ENCODE measurements at regions not wholly inside any gene's neighbourhood (a gene's known extent, or its start where the extent isn't known, plus 50 kb on each side); places are given as distances from the start of the nearest gene placed in this dataset.
A peak's percentile ranks its signal among the peaks of the same experiment; 100 is the strongest.

DNA sequence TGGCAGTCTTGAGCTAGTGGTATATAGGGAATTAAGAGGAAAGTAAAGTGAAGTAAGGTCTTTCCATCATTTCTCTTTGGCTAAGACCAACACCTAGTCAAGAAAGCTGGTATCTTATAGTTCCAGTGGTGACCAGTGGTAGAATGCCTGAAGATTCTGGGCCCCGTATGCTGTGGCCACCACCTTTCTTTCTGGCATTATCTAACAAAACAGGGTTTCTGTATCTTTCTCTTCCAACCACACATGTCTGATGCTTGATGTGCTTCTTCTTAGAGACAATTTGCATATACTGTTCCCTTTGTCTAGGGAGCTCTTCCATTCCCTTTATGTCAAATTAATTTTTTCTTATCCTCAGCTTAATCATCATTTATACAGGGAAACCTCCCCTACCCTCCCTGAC, 109.9 kb upstream of the SSBP2 start:
- CTCF ChIA-PET = interaction anchor here (0.9 to 1.9 kb wide), 2 partner anchors 10 to 12 kb away, joined by 3 to 5 read pairs; no protein-coding TSS in a partner anchor

DNA sequence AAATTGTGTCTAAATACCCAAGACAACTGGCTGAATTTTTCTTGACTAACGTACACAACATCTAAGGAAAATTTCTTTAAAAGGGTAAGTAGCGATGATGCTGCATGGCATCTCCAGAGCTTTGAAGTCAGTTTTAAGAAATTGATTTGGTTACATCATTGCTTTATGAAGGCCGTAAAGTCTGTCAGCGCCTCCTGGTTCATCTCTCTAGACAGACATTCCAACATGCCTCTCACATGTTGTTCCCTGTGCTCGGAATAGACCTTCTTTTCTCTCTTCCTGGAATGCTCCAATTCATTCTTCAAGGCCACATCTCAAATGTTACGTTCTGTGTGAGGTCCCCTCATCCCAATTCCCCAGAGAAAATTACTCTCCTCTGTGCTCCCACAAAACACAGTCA, 108.7 kb upstream of the SSBP2 start:
- Histone ChIP-seq H3K27ac (ENCODE audit: insufficient read depth in 1 of 2, low read depth in 1 of 2, low read length in 2 of 2, poor library complexity in 1 of 2, severe bottlenecking in 2 of 2) (no peak overlapping the region), H3K9me3 (ENCODE audit: control extremely low read depth in 1 of 5, control insufficient read depth in 4 of 5, insufficient read depth in 2 of 5, low read depth in 1 of 5, low read length in 4 of 5) (no peaks in the 10 kb centered on the region), H3K4me3 (ENCODE audit: control insufficient read depth in 1 of 7, extremely low read depth in 1 of 7, insufficient read depth in 4 of 7, low read depth in 2 of 7, low read length in 6 of 7) (no peak overlapping the region), H3K4me1 (ENCODE audit: control extremely low read depth in 1 of 4, control insufficient read depth in 4 of 4, insufficient read depth in 4 of 4, low read length in 3 of 4) (peaks cover 0 to 22% (median 15%) of the 10 kb centered on the region in 4 experiments), H3K36me3 (ENCODE audit: control insufficient read depth in 4 of 4, insufficient read depth in 4 of 4, low read length in 3 of 4) (no peaks in the 10 kb centered on the region), H3K27me3 (replicated peaks in 2 of 5; ENCODE audit: control insufficient read depth in 4 of 5, insufficient read depth in 5 of 5, low read length in 4 of 5) (no peaks in the 10 kb centered on the region)
- WGBS (ENCODE audit: insufficient coverage) = 92% methylated on average over 5 of the region's 6 CpGs
- ChIA-PET CTCF (no interaction called here), POLR2A (no interaction called here)
- no peak for DNase-seq

More for the DNA sequence above, 109.9 kb upstream of the SSBP2 start:
- Histone ChIP-seq H3K36me3 (ENCODE audit: control insufficient read depth in 4 of 4, insufficient read depth in 4 of 4, low read length in 3 of 4) (no peaks in the 10 kb centered on the region), H3K27ac (ENCODE audit: insufficient read depth in 1 of 2, low read depth in 1 of 2, low read length in 2 of 2, poor library complexity in 1 of 2, severe bottlenecking in 2 of 2) (no peak overlapping the region), H3K4me1 (ENCODE audit: control extremely low read depth in 1 of 4, control insufficient read depth in 4 of 4, insufficient read depth in 4 of 4, low read length in 3 of 4) (peaks cover 0 to 12% (median 9%) of the 10 kb centered on the region in 4 experiments), H3K9me3 (ENCODE audit: control extremely low read depth in 1 of 5, control insufficient read depth in 4 of 5, insufficient read depth in 2 of 5, low read depth in 1 of 5, low read length in 4 of 5) (no peaks in the 10 kb centered on the region), H3K27me3 (replicated peaks in 2 of 5; ENCODE audit: control insufficient read depth in 4 of 5, insufficient read depth in 5 of 5, low read length in 4 of 5) (no peaks in the 10 kb centered on the region), H3K4me3 (ENCODE audit: control insufficient read depth in 1 of 7, extremely low read depth in 1 of 7, insufficient read depth in 4 of 7, low read depth in 2 of 7, low read length in 6 of 7) (no peak overlapping the region)
- no CpG with 5 or more reads among the region's 1 CpG for WGBS (ENCODE audit: insufficient coverage)
- POLR2A ChIA-PET = no interaction called here
- no peak for DNase-seq

- CTCF ChIA-PET = interaction anchor here (0.7 to 2.7 kb wide), 28 partner anchors 8 to 349 kb away, joined by 3 to 9 read pairs (median 3); partner anchors contain the start of genes ATG10 and SSBP2
- H3K27me3 ChIP-seq (replicated peaks in 2 of 5; ENCODE audit: control insufficient read depth in 4 of 5, insufficient read depth in 5 of 5, low read length in 4 of 5) = no peaks in the 10 kb centered on the region
- WGBS (ENCODE audit: insufficient coverage) = 44% methylated on average over 12 of the region's 14 CpGs
- DNase-seq = peak in 2 of 3 donors; percentile 68 to 71
- H3K27ac ChIP-seq (ENCODE audit: insufficient read depth in 1 of 2, low read depth in 1 of 2, low read length in 2 of 2, poor library complexity in 1 of 2, severe bottlenecking in 2 of 2) = no peak overlapping the region
- H3K9me3 ChIP-seq (ENCODE audit: control extremely low read depth in 1 of 5, control insufficient read depth in 4 of 5, insufficient read depth in 2 of 5, low read depth in 1 of 5, low read length in 4 of 5) = no peaks in the 10 kb centered on the region
- POLR2A ChIA-PET = interaction anchor here (0.9 kb wide), 1 partner anchor 38 kb away, joined by 5 read pairs; no protein-coding TSS in a partner anchor
- no peaks in the 10 kb centered on the region for H3K36me3 ChIP-seq (ENCODE audit: control insufficient read depth in 4 of 4, insufficient read depth in 4 of 4, low read length in 3 of 4)
- H3K4me1 ChIP-seq (ENCODE audit: control extremely low read depth in 1 of 4, control insufficient read depth in 4 of 4, insufficient read depth in 4 of 4, low read length in 3 of 4) = peaks cover 4 to 44% (median 28%) of the 10 kb centered on the region in 4 experiments
- peak overlapping the region in 1 of 7 experiments; percentile 31 for H3K4me3 ChIP-seq (ENCODE audit: control insufficient read depth in 1 of 7, extremely low read depth in 1 of 7, insufficient read depth in 4 of 7, low read depth in 2 of 7, low read length in 6 of 7)
These were observed 106.3 kb upstream of the SSBP2 start for GRCh38 chr5:81856948-81857928.

GRCh38 chr5:81855591-81855990, 104.7 kb upstream of the SSBP2 start:
- CTCF ChIA-PET = interaction anchor here (1.1 to 2.2 kb wide), 3 partner anchors 46 to 310 kb away, joined by 3 to 9 read pairs (median 9); partner anchors contain the start of gene SSBP2

GRCh38 chr5:81854915-81855314, 104.0 kb upstream of the SSBP2 start:
- POLR2A ChIA-PET = no interaction called here

More at GRCh38 chr5:81855591-81855990, 104.7 kb upstream of the SSBP2 start:
- Histone ChIP-seq H3K36me3 (ENCODE audit: control insufficient read depth in 4 of 4, insufficient read depth in 4 of 4, low read length in 3 of 4) (no peaks in the 10 kb centered on the region), H3K4me1 (ENCODE audit: control extremely low read depth in 1 of 4, control insufficient read depth in 4 of 4, insufficient read depth in 4 of 4, low read length in 3 of 4) (peaks cover 9 to 56% (median 38%) of the 10 kb centered on the region in 4 experiments), H3K27me3 (replicated peaks in 2 of 5; ENCODE audit: control insufficient read depth in 4 of 5, insufficient read depth in 5 of 5, low read length in 4 of 5) (no peaks in the 10 kb centered on the region), H3K4me3 (ENCODE audit: control insufficient read depth in 1 of 7, extremely low read depth in 1 of 7, insufficient read depth in 4 of 7, low read depth in 2 of 7, low read length in 6 of 7) (peak overlapping the region in 1 of 7 experiments; percentile 30), H3K27ac (ENCODE audit: insufficient read depth in 1 of 2, low read depth in 1 of 2, low read length in 2 of 2, poor library complexity in 1 of 2, severe bottlenecking in 2 of 2) (no peak overlapping the region), H3K9me3 (ENCODE audit: control extremely low read depth in 1 of 5, control insufficient read depth in 4 of 5, insufficient read depth in 2 of 5, low read depth in 1 of 5, low read length in 4 of 5) (no peaks in the 10 kb centered on the region)
- POLR2A ChIA-PET = no interaction called here
- no peak for DNase-seq
- no CpG with 5 or more reads among the region's 2 CpGs for WGBS (ENCODE audit: insufficient coverage)

GRCh38 chr5:81854485-81854884, 103.6 kb upstream of the SSBP2 start:
- H3K36me3 ChIP-seq (ENCODE audit: control insufficient read depth in 4 of 4, insufficient read depth in 4 of 4, low read length in 3 of 4) = no peaks in the 10 kb centered on the region
- POLR2A ChIA-PET = no interaction called here
- peaks cover 18 to 67% (median 47%) of the 10 kb centered on the region in 4 experiments for H3K4me1 ChIP-seq (ENCODE audit: control extremely low read depth in 1 of 4, control insufficient read depth in 4 of 4, insufficient read depth in 4 of 4, low read length in 3 of 4)
- no peaks in the 10 kb centered on the region for H3K9me3 ChIP-seq (ENCODE audit: control extremely low read depth in 1 of 5, control insufficient read depth in 4 of 5, insufficient read depth in 2 of 5, low read depth in 1 of 5, low read length in 4 of 5)
- CTCF ChIA-PET = interaction anchor here (0.6 to 1.0 kb wide), 4 partner anchors 223 to 351 kb away, joined by 3 read pairs; no protein-coding TSS in a partner anchor
- H3K27me3 ChIP-seq (replicated peaks in 2 of 5; ENCODE audit: control insufficient read depth in 4 of 5, insufficient read depth in 5 of 5, low read length in 4 of 5) = no peaks in the 10 kb centered on the region
- H3K4me3 ChIP-seq (ENCODE audit: control insufficient read depth in 1 of 7, extremely low read depth in 1 of 7, insufficient read depth in 4 of 7, low read depth in 2 of 7, low read length in 6 of 7) = no peak overlapping the region
- DNase-seq = peak in 2 of 3 donors; percentile 33 to 39
- no peak overlapping the region for H3K27ac ChIP-seq (ENCODE audit: insufficient read depth in 1 of 2, low read depth in 1 of 2, low read length in 2 of 2, poor library complexity in 1 of 2, severe bottlenecking in 2 of 2)

More at GRCh38 chr5:81854915-81855314, 104.0 kb upstream of the SSBP2 start:
- Histone ChIP-seq H3K36me3 (ENCODE audit: control insufficient read depth in 4 of 4, insufficient read depth in 4 of 4, low read length in 3 of 4) (no peaks in the 10 kb centered on the region), H3K4me1 (ENCODE audit: control extremely low read depth in 1 of 4, control insufficient read depth in 4 of 4, insufficient read depth in 4 of 4, low read length in 3 of 4) (peaks cover 15 to 63% (median 44%) of the 10 kb centered on the region in 4 experiments), H3K9me3 (ENCODE audit: control extremely low read depth in 1 of 5, control insufficient read depth in 4 of 5, insufficient read depth in 2 of 5, low read depth in 1 of 5, low read length in 4 of 5) (no peaks in the 10 kb centered on the region), H3K4me3 (ENCODE audit: control insufficient read depth in 1 of 7, extremely low read depth in 1 of 7, insufficient read depth in 4 of 7, low read depth in 2 of 7, low read length in 6 of 7) (peak overlapping the region in 1 of 7 experiments; percentile 30), H3K27me3 (replicated peaks in 2 of 5; ENCODE audit: control insufficient read depth in 4 of 5, insufficient read depth in 5 of 5, low read length in 4 of 5) (no peaks in the 10 kb centered on the region), H3K27ac (ENCODE audit: insufficient read depth in 1 of 2, low read depth in 1 of 2, low read length in 2 of 2, poor library complexity in 1 of 2, severe bottlenecking in 2 of 2) (no peak overlapping the region)
- DNase-seq = no peak
- CTCF ChIA-PET = interaction anchor here (0.6 kb wide), 1 partner anchor 351 kb away, joined by 3 read pairs; no protein-coding TSS in a partner anchor
- no CpG with 5 or more reads among the region's 3 CpGs for WGBS (ENCODE audit: insufficient coverage)

Data from common myeloid progenitor, CD34-positive (primary cell).